ENCODE measurements at regions not wholly inside any gene's neighbourhood (a gene's known extent, or its start where the extent isn't known, plus 50 kb on each side); places are given as distances from the start of the nearest gene placed in this dataset.

DNA sequence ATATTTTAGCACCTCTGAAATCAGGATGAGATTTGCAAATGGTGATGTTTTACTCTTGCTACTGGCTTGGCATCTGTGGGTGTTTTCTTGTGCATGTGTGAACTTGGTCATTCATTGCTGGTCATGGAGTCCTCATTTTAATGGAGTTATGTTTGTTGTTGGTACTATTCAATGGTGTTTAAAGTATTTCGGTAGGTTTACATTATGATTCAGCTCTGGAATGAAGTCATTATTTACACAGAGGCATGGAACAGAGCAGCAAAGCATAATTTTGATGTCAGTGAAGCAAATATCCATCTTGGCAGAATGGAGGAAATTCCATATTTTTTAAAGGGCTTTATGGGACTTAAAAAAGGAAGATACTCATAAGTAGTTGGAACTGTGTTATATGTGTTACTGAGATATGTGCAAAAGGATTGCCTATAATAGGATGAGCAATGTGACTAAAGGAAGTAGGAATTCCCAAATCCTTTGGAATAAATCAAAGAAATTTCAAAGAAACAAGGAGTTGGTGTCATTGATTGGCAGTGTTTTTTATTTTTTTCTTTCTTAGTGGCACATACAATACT lies 147.4 kb downstream of the ACTBL2 start:
- no peak for DNase-seq (ENCODE audit: low read depth)

DNA sequence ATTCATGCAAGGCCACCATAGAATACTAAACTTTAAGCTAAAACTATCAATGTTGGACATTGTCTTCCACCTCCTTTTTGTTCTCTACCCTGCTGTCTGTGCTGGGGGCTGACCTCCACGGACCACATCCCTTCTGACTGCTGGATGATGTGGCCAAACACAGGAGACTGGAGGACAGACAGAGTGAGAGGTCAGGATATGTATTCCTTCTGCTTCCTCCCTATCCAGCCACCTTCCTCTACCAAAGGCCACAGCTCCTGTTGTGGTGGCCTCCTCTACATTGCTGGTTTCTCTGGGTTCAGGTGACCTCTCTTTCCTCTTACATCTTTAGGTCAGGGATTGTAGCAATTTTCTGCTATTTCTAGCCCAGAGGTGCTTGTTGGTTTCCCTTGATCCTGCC lies 148.1 kb downstream of the ACTBL2 start:
- DNase-seq (ENCODE audit: low read depth) = no peak

DNA sequence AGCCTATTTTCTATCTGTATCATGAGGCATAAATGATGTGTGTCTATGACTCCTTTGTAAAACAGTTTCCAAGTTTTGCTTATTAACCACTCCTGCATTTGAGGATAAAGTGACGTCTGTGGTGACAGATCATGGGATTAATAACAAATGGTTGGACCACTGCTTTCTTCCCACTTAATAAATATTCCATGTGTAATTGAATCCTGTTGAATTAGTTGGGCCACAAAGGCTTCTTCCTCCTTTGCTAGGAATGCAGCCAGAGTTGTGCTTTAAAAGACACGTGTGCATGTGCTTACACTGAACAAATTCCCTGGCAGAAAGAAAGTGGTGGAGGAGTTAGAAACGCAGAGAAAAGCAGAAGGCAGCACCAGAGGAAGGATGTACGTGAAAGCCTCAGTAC lies 150.2 kb downstream of the ACTBL2 start:
- DNase-seq (ENCODE audit: low read depth) = no peak

DNA sequence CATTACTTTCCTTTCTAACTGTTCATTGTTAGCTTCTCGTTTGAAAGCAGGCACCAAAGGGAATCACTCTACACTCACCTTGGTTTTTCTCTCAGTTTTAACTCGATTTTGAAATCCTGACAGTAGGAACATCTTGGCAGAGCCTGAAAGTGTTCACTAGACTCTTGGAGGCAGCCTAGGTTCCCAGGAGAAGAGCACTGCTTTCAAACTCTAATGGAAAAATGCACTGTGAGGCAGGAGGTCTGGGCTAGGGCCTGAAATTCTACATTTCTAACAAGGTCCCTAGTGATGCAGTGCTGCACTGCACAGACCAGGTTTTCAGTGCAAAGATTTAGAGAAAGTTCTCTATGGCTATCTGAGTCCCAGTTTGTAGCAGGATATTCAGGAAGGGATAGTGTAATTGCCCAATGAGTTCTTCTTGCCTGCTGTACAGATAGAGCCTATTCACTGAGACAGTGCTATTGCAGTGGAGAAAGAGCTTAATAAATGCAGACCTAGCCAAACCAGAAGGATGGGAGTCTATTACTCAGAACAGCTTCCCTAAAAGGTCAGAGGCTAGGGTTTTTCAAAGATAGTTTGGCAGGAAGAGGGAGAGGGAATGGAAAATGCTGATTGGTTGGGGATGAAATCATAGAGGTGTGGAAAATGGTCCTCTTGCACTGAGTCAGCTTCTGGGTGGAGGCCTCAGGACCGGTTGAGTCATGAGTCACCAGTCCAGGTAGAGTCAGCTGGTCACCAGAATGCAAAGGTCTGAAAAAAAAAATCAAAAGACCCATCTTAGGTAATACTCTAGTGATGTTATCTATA lies 153.9 kb downstream of the GPBP1 start:
- DNase-seq (ENCODE audit: low read depth) = no peak

DNA sequence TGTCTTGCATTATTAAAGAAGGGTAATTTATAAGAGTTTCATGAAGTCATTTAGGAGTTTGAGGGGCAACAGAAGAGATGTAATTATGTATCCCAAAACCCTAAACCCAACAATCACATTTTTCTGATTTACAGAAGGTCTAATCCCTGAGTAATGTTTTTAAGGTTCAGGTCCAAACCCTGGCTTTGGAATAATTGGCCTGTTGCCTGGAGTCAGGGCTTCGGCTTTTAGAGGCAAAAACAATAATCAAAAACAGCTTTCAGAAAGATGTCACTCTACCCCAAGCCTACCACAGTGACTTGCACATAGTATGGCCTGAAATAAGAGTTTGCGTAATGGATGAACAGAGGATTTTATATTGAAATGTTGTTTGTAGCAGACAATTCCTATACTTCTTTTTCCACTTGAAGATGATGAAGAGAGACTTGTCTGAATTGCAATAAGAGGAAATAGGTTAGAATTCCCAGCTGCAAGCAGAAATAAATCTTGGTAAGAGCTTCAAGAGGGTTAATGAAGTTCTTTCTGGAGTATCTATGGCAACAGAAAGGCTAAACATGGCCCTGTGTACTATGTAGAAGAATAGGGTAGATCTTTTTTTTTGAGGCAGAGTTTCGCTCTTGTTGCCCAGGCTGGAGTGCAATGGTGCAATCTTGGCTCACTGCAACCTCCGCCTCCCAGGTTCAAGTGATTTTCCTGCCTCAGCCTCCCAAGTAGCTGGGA lies 152.0 kb downstream of the GPBP1 start:
- no peak for DNase-seq (ENCODE audit: low read depth)

DNA sequence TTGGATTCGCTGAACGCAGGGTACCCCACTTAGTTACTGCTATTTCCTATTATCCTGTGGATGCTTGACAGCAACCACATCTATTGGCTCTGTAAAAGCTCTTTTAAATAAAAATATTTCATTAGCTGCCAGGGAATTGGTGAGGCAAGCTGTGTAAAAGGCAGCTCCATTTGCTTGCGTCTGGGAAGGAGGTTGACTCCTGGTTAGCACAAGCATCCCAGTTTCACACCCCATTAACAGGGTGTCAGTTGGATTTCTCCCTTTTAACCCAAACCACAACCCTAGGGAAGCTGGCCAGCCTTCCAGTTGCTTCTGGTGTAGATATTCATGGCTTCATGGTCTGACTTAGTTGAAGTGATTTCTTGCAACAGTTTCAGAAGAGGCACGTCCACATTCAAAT lies 151.0 kb downstream of the GPBP1 start:
- DNase-seq (ENCODE audit: low read depth) = no peak

DNA sequence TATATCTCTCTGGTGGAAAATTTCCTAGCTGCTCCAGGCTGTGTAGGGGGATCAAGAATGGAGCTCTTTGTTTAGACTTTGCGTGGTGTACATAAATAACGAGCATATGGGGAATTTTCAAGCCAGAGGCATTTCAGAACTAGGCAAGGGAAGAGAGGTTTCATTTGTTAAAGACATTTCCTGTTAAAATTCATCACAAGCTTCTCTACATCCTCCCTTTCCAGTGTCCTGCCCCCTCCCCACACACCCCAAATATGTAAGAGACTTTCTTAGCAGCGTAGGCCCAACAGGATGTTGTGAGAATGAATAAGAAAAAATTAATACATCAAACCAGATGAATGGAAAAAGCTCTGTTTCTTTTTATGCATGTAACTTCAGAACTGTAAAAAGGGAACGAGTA lies 150.3 kb downstream of the GPBP1 start:
- DNase-seq (ENCODE audit: low read depth) = no peak

DNA sequence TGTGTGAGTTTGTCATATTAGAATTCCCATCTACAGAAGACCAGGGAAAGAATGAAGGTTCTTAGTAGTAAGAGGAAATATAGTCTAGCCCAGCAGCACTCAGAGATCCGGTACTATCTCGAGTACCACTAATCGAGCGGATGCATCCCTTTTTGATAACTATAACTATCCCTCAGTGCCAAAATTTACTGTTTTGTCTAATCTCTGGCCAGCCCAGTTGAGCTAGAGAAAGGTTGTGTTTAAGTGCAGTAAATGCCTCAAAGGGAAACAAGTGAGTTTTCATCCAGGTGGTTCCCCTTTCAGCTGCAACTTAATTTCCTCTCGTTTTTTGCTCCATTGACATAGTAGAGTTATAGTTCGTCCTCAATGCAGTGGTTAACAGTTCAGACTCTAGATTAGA lies 146.7 kb downstream of the GPBP1 start:
- no peak for DNase-seq (ENCODE audit: low read depth)

DNA sequence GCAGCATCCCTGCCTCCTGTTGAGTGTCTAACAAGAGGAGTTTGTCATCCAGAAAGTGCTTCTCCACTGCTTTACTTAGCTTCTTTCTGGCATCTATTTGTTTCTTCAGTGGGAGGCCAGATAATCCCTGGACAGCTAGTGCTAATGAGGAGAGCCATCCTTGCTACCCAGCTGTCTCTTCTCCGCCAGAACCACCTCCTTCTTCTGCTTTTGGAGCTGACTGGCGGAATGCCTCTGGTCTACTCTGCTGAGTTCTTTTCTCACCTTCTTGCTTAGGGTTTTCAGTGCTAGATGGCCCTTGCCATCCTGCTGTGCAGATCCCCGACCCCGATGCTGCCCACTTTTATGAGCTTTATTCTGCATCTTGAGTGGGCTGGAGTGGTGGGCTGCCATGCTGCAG lies 145.8 kb downstream of the GPBP1 start:
- DNase-seq (ENCODE audit: low read depth) = no peak

DNA sequence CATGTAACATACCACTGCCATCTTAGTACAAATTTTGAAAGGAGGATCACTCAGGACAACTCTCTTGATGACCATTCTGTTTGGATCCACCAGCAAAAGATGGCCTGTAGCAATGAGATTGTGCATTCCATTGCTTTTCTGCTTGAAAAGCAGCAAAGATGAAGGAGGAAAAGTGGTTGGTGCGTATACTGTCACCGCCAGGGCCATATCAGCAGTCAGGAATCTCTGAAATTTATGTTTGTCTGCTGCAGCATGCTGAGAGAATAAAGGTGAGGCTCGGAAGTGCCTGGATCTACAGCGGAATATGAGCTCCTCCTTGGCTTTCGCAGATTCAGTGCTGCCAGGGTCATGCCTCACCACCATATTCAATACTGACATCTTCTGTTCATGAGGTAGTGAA lies 144.4 kb downstream of the GPBP1 start:
- no peak for DNase-seq (ENCODE audit: low read depth)

DNA sequence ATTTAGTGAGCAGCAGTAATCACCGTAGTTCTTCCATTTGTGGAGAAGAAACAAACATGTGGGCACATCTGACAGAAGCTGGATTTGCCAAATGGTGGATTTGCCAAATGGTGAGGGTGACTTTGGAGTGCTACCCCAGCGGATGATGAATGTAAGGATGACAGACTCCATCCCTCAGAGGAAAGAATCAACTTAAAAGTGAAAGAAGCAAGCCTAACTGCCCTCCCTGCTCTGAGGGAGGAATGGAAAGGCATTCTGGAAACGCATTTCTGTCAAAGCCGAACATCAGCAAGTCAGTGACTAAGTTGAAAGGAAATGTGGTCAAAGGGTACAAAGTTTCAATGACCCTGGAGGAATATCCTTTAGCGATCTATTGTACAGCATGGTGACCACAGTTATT lies 143.5 kb downstream of the GPBP1 start:
- no peak for DNase-seq (ENCODE audit: low read depth)

DNA sequence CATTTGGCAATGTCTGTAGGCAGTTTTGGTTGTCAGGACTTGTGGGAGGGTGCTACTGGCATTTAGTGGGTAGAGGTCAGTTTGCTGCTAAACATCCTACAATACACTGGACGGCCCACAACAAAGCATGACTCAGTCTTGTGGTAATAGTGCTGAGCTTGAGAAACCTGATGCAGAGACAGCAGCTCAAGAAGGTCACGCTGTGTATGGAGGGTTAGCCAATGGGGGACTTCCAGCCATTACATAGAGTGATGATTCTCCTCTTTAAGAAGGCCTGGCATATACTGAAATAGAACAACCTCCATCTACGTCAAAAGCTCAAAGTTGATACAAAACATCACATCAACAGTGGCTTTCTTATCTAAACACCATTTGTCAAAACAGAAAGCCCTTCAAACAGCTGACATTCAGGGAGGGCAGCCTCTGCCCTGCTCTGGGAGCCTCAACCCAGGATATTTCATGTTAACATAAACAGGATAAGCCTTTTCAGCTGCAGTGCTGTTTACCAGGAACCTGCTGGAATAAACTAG lies 143.0 kb downstream of the GPBP1 start:
- no peak for DNase-seq (ENCODE audit: low read depth)

DNA sequence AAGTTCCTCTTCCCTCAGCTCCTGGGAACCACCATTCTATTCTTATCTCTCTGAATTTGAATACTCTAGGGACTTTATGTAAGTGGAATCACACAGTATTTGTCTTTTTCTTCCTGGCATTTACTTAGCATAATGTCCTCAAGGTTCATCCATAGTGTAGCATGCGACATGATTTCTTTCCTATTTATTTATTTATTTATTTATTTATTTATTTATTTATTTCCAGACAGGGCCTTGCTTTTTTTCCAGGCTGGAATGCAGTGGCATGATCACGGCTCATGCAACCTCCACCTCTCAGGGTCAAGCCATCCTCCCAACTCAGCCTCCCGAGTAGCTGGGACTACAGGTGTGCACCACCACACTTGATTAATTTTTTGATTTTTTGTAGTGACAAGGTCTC lies 142.1 kb downstream of the GPBP1 start:
- no peak for DNase-seq (ENCODE audit: low read depth)

All from activated T-cell treated with anti-CD3 and anti-CD28 coated beads for 24 hours (primary cell).